Right lobe of liver (tissue), 4 donors: ENCODE measurements at regions not wholly inside any gene's neighbourhood (a gene's known extent, or its start where the extent isn't known, plus 50 kb on each side); places are given as distances from the start of the nearest gene placed in this dataset.

Experiments used
- POLR2A ChIP-seq: fragments of 450-650 bp; IDR thresholded peaks from one replicate; pipeline ENCODE4 v1.6.1; 2017; ENCODE audit warnings: antibody characterized with exemption, mild to moderate bottlenecking
- TF ChIP-seq, protein P1 (sequence below), 4 donors: fragments of 200-600 bp in 3 of 4; fragments of 450-650 bp in 1 of 4; IDR thresholded peaks; one replicate each; pipeline versions ENCODE4 v1.5.1 to v1.8.0; 2016 to 2022; ENCODE audit warnings: antibody characterized with exemption in 4 of 4, mild to moderate bottlenecking in 2 of 4
- donor health status: DM: no; HTN: no; CAD: no.
- donor health status: DM: no; HTN: no; CAD: no.
- donor health status: DM: no; HTN: yes; CAD: no.

DNA sequence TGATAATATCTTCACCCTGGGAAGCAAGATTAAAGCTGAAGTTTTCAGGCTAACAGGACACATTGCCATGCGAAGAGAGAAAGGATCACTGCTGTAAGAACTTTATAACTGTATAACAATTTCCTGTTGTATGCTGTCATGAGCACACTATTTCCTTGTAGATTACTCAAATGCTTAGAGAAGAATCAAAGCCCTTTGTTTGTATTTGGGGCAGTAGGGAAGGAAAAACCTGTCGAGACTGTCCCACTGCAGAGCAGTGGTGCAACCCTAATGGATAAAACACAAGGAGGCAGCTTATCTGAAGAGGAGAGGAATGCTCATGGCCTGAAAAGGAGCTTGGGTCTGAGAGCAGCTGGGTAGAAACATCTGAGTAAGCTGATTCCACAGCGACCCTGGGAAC is 327.7 kb upstream of the NPSR1 start:
- TF ChIP-seq, protein P1, sequence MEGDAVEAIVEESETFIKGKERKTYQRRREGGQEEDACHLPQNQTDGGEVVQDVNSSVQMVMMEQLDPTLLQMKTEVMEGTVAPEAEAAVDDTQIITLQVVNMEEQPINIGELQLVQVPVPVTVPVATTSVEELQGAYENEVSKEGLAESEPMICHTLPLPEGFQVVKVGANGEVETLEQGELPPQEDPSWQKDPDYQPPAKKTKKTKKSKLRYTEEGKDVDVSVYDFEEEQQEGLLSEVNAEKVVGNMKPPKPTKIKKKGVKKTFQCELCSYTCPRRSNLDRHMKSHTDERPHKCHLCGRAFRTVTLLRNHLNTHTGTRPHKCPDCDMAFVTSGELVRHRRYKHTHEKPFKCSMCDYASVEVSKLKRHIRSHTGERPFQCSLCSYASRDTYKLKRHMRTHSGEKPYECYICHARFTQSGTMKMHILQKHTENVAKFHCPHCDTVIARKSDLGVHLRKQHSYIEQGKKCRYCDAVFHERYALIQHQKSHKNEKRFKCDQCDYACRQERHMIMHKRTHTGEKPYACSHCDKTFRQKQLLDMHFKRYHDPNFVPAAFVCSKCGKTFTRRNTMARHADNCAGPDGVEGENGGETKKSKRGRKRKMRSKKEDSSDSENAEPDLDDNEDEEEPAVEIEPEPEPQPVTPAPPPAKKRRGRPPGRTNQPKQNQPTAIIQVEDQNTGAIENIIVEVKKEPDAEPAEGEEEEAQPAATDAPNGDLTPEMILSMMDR (IDR thresholded peaks at IDR 0.05): no peak
- TF ChIP-seq POLR2A: no peak
